ENCODE measurements at regions not wholly inside any gene's neighbourhood (a gene's known extent, or its start where the extent isn't known, plus 50 kb on each side); places are given as distances from the start of the nearest gene placed in this dataset.

DNA sequence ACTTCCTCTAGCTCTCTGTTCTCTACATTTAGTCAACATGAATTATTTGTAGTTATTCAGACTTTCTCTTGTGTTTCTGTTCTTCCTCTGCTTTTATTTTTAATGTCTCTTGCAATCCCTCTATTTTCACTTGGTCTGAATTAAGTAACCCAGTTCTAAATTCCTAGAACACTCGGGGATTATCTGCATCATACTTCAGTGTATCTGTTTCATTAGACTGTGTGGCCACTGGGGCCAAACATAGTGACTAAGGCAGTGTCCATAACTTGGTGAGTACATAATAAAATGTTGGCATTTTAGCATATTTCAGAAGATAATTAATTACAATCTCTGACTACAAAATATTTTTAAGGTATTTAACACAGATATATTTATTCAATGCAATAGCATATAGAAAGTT, 1087.2 kb upstream of the B3GALT2 start:
- Mint-ChIP-seq H3K27me3 (ENCODE audit: insufficient read depth) (no peaks in the 10 kb centered on the region), H3K36me3 (ENCODE audit: low read depth) (no peaks in the 10 kb centered on the region), H3K4me1 (no peaks in the 10 kb centered on the region), H3K9me3 (no peaks in the 10 kb centered on the region), H3K4me3 (no peak overlapping the region), H3K27ac (no peak overlapping the region)
- no peaks in the 10 kb centered on the region for H3K9me3 ChIP-seq (ENCODE audit: control insufficient read depth, low read length)
- DNase-seq: no peak
- H3K4me3 ChIP-seq (ENCODE audit: low read length): no peak overlapping the region
- H3K4me1 ChIP-seq (ENCODE audit: control insufficient read depth, insufficient read depth, low read length): no peaks in the 10 kb centered on the region
- TF ChIP-seq CTCF (conservative IDR thresholded peaks at IDR 0.05): no peak
- no peak overlapping the region for H3K27ac ChIP-seq (ENCODE audit: low read depth, low read length)
- H3K36me3 ChIP-seq (ENCODE audit: control insufficient read depth, insufficient read depth, low read length): no peaks in the 10 kb centered on the region
- 75 to 80% methylated on average over 1 of the region's 1 CpG for WGBS, 2 experiments (ENCODE audit: insufficient coverage in 1 of 2, insufficient read length in 1 of 2)
- H3K9ac ChIP-seq (ENCODE audit: extremely low read depth, low read length, poor library complexity, severe bottlenecking): no peak overlapping the region
- no peaks in the 10 kb centered on the region for H3K27me3 ChIP-seq (ENCODE audit: control insufficient read depth, insufficient read depth, low read length, poor library complexity, severe bottlenecking)

GRCh38 chr1:194268839-194269238, 1082.4 kb upstream of the B3GALT2 start:
- DNase-seq: no peak
- H3K27ac Mint-ChIP-seq: no peak overlapping the region
- H3K9me3 ChIP-seq (ENCODE audit: control insufficient read depth, low read length): no peaks in the 10 kb centered on the region

DNA sequence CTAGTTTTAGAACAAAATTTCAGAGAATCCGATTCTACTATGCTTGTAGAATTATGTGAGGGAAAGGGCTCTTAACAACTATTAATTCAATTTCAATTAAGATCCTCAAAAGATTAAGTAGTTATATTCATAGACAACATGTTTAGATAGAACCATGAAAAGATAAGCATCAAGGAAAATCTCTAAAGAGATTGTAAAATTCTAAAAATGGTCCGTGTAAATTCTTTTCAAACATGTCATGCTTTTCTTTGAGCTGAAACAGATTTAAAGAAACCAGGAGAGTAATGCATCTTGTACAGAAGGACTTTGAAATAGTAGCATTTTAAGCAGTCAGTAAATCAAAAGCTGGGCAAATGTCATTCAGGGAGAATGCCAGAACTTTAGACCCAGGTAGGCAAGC, 1080.6 kb upstream of the B3GALT2 start:
- Histone ChIP-seq H3K27ac (ENCODE audit: low read depth, low read length) (no peak overlapping the region), H3K36me3 (ENCODE audit: control insufficient read depth, insufficient read depth, low read length) (no peaks in the 10 kb centered on the region), H3K4me3 (ENCODE audit: low read length) (no peak overlapping the region), H3K4me1 (ENCODE audit: control insufficient read depth, insufficient read depth, low read length) (no peaks in the 10 kb centered on the region), H3K27me3 (ENCODE audit: control insufficient read depth, insufficient read depth, low read length, poor library complexity, severe bottlenecking) (no peaks in the 10 kb centered on the region), H3K9ac (ENCODE audit: extremely low read depth, low read length, poor library complexity, severe bottlenecking) (no peak overlapping the region), H3K9me3 (ENCODE audit: control insufficient read depth, low read length) (peaks cover 5% of the 10 kb centered on the region)
- no peak for TF ChIP-seq CTCF (conservative IDR thresholded peaks at IDR 0.05)
- no peaks in the 10 kb centered on the region for H3K4me1 Mint-ChIP-seq
- H3K36me3 Mint-ChIP-seq (ENCODE audit: low read depth): no peaks in the 10 kb centered on the region
- H3K27me3 Mint-ChIP-seq (ENCODE audit: insufficient read depth): no peaks in the 10 kb centered on the region
- 89 to 91% methylated on average over 1 to 2 of the region's 2 CpGs for WGBS, 2 experiments (ENCODE audit: insufficient coverage in 1 of 2, insufficient read length in 1 of 2)
- no peak overlapping the region for H3K27ac Mint-ChIP-seq
- DNase-seq: no peak
- H3K9me3 Mint-ChIP-seq: peaks cover 25% of the 10 kb centered on the region
- H3K4me3 Mint-ChIP-seq: no peak overlapping the region

More at GRCh38 chr1:194268839-194269238, 1082.4 kb upstream of the B3GALT2 start:
- no peak overlapping the region for H3K4me3 ChIP-seq (ENCODE audit: low read length)
- no peak overlapping the region for H3K27ac ChIP-seq (ENCODE audit: low read depth, low read length)
- peaks cover 12% of the 10 kb centered on the region for H3K9me3 Mint-ChIP-seq
- no peak overlapping the region for H3K9ac ChIP-seq (ENCODE audit: extremely low read depth, low read length, poor library complexity, severe bottlenecking)
- no peaks in the 10 kb centered on the region for H3K27me3 Mint-ChIP-seq (ENCODE audit: insufficient read depth)
- H3K4me1 ChIP-seq (ENCODE audit: control insufficient read depth, insufficient read depth, low read length): no peaks in the 10 kb centered on the region
- no peaks in the 10 kb centered on the region for H3K36me3 Mint-ChIP-seq (ENCODE audit: low read depth)
- no peaks in the 10 kb centered on the region for H3K27me3 ChIP-seq (ENCODE audit: control insufficient read depth, insufficient read depth, low read length, poor library complexity, severe bottlenecking)
- no peaks in the 10 kb centered on the region for H3K4me1 Mint-ChIP-seq
- TF ChIP-seq CTCF (conservative IDR thresholded peaks at IDR 0.05): no peak
- H3K36me3 ChIP-seq (ENCODE audit: control insufficient read depth, insufficient read depth, low read length): no peaks in the 10 kb centered on the region
- H3K4me3 Mint-ChIP-seq: no peak overlapping the region
